ENCODE measurements at regions not wholly inside any gene's neighbourhood (a gene's known extent, or its start where the extent isn't known, plus 50 kb on each side); places are given as distances from the start of the nearest gene placed in this dataset.

- Histone ChIP-seq H3K27ac (replicated peaks) (no peak overlapping the region), H3K4me3 (replicated peaks; ENCODE audit: insufficient read depth, low read length) (no peak overlapping the region), H3K27me3 (ENCODE audit: insufficient read depth, poor library complexity, severe bottlenecking) (no peaks in the 10 kb centered on the region)
- TF ChIP-seq GABPA (IDR thresholded peaks at IDR 0.05; ENCODE audit: low read depth) (no peak), SPI1 (IDR thresholded peaks at IDR 0.05; ENCODE audit: borderline replicate concordance, low read depth) (no peak), POLR2AphosphoS5 (IDR thresholded peaks at IDR 0.05; ENCODE audit: low read depth) (no peak), REST (IDR thresholded peaks at IDR 0.05; ENCODE audit: insufficient replicate concordance, low read depth) (no peak), CTCF (IDR thresholded peaks at IDR 0.05; ENCODE audit: insufficient read depth, low read length) (no peak)
- DNase-seq (ENCODE audit: low read depth in 1 of 2, low spot score in 1 of 2) = no peak
Measured at GRCh38 chr6:21885111-21885510, 291.6 kb downstream of the SOX4 start.

GRCh38 chr6:21885532-21886114 lies 292.1 kb downstream of the SOX4 start:
- H3K27ac ChIP-seq (replicated peaks) = no peak overlapping the region
- DNase-seq (ENCODE audit: low read depth in 1 of 2, low spot score in 1 of 2) = no peak
- TF ChIP-seq POLR2AphosphoS5 (IDR thresholded peaks at IDR 0.05; ENCODE audit: low read depth) (no peak), REST (IDR thresholded peaks at IDR 0.05; ENCODE audit: insufficient replicate concordance, low read depth) (no peak), SPI1 (IDR thresholded peaks at IDR 0.05; ENCODE audit: borderline replicate concordance, low read depth) (no peak), CTCF (IDR thresholded peaks at IDR 0.05; ENCODE audit: insufficient read depth, low read length) (no peak), GABPA (IDR thresholded peaks at IDR 0.05; ENCODE audit: low read depth) (no peak)
- no peaks in the 10 kb centered on the region for H3K27me3 ChIP-seq (ENCODE audit: insufficient read depth, poor library complexity, severe bottlenecking)
- no peak overlapping the region for H3K4me3 ChIP-seq (replicated peaks; ENCODE audit: insufficient read depth, low read length)

- H3K27ac ChIP-seq (replicated peaks) = no peak overlapping the region
- H3K27me3 ChIP-seq (ENCODE audit: insufficient read depth, poor library complexity, severe bottlenecking) = no peaks in the 10 kb centered on the region
- no peak overlapping the region for H3K4me3 ChIP-seq (replicated peaks; ENCODE audit: insufficient read depth, low read length)
- TF ChIP-seq GABPA (IDR thresholded peaks at IDR 0.05; ENCODE audit: low read depth) = no peak
- TF ChIP-seq POLR2AphosphoS5 (IDR thresholded peaks at IDR 0.05; ENCODE audit: low read depth) = no peak
- no peak for TF ChIP-seq CTCF (IDR thresholded peaks at IDR 0.05; ENCODE audit: insufficient read depth, low read length)
- TF ChIP-seq REST (IDR thresholded peaks at IDR 0.05; ENCODE audit: insufficient replicate concordance, low read depth) = no peak
- TF ChIP-seq SPI1 (IDR thresholded peaks at IDR 0.05; ENCODE audit: borderline replicate concordance, low read depth) = no peak
- no peak for DNase-seq (ENCODE audit: low read depth in 1 of 2, low spot score in 1 of 2)
Measured at GRCh38 chr6:21886542-21887151, 293.1 kb downstream of the SOX4 start.
